OCI-LY3 (cell line): ENCODE measurements at regions not wholly inside any gene's neighbourhood (a gene's known extent, or its start where the extent isn't known, plus 50 kb on each side); places are given as distances from the start of the nearest gene placed in this dataset.

ENCODE experiments used
- EZH2phosphoT487 ChIP-seq: fragments of 200-600 bp; shearing (Covaris generic); IDR thresholded peaks from 2 replicates; pipeline ENCODE4 v1.6.1; 2018; ENCODE audit warnings: antibody characterized with exemption, mixed run types, low read depth
- TF ChIP-seq, protein P1 (sequence below): fragments of 200-600, 300-600 bp; sonication (generic); IDR thresholded peaks from 2 replicates; pipeline ENCODE4 v1.5.1; 2014; ENCODE audit warnings: antibody characterized with exemption, low read length, low read depth

DNA sequence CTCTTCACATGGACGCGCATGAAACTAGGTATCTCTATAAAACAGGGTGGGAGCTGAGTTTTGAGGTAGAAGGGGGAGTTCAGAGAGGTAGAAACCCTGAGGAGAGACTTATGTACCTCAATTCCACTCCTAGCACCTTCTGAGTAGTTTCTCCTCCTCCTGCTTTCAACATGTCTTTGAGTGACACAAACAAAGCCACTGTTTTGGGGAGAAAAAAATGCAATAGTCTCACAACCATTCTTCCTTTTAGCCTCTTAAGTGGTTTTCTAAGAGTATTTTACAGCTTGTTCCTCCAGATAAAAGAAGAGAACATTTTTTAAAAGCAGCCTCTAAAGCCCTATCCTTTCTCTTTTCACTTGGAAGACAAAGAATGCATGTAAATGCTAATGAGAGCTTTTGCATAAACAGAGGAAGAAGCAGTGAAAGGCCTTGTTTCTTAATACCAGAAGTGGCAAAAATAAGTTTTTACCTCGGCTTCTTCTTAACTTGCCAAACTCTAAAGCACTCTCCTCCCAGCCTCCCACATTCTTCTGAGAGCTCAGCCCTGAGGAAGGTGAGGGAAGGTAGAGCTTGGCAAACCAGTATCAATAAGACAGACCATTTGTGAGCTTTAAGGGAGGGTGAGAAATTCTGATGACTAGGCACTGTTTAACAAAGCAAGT, 1304.4 kb upstream of the ACVR2A start:
- TF ChIP-seq EZH2phosphoT487: no peak
- TF ChIP-seq, protein P1, sequence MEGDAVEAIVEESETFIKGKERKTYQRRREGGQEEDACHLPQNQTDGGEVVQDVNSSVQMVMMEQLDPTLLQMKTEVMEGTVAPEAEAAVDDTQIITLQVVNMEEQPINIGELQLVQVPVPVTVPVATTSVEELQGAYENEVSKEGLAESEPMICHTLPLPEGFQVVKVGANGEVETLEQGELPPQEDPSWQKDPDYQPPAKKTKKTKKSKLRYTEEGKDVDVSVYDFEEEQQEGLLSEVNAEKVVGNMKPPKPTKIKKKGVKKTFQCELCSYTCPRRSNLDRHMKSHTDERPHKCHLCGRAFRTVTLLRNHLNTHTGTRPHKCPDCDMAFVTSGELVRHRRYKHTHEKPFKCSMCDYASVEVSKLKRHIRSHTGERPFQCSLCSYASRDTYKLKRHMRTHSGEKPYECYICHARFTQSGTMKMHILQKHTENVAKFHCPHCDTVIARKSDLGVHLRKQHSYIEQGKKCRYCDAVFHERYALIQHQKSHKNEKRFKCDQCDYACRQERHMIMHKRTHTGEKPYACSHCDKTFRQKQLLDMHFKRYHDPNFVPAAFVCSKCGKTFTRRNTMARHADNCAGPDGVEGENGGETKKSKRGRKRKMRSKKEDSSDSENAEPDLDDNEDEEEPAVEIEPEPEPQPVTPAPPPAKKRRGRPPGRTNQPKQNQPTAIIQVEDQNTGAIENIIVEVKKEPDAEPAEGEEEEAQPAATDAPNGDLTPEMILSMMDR: no peak
